ENCODE measurements at regions not wholly inside any gene's neighbourhood (a gene's known extent, or its start where the extent isn't known, plus 50 kb on each side); places are given as distances from the start of the nearest gene placed in this dataset.
"Not testable (repeated sequence)": the region's sequence is repeated elsewhere in the genome, so short reads cannot be mapped to it uniquely, and the experiment has no call there.

DNA sequence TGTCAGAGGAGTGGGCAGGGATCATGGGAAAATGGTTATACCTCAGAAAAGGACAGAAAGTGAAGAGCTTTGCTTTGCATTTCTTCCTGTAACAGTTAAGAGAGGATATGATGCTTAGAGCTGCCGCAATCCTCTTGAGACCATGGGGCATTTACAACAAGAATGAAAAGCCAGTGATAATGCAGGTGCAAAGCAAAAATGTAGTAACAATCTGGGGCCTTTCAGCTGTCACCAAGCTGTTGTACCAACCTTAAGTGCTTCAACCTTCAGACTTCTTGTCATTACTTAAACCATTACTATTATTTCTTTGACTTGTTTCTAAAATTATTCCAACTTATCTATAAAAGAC is 1337.6 kb downstream of the RPIA start:
- not testable (repeated sequence) for H3K27me3 ChIP-seq (ENCODE audit: control insufficient read depth in 5 of 5, insufficient read depth in 4 of 5, low read length in 5 of 5); H3K4me1 ChIP-seq (ENCODE audit: control insufficient read depth in 5 of 5, insufficient read depth in 5 of 5, low read length in 5 of 5); H3K9ac ChIP-seq (ENCODE audit: low read length in 5 of 5); H3K4me3 ChIP-seq (ENCODE audit: low read depth in 1 of 5, low read length in 5 of 5); H3K27ac ChIP-seq (ENCODE audit: low read depth, low read length); H3K9me3 ChIP-seq (ENCODE audit: control insufficient read depth in 5 of 5, low read length in 5 of 5); H3K36me3 ChIP-seq (ENCODE audit: control insufficient read depth in 5 of 5, insufficient read depth in 5 of 5, low read length in 5 of 5)

DNA sequence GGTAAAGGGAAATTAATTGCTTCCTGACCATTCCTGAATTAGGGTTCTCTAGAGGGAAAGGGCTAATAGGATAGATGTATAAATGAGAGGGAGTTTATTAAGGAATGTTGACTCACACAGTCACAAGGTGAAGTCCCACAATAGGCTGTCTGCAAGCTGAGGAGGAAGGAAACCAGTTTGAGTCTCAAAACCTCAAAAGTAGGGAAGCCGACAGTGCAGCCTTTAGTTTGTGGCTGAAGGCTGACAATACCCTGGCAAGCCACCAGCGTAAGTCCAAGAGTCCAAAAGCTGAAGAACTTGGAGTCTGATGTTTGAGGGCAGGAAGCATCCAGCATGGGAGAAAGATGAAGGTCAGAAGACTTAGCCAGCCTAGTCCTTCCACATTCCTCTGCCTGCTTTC is 1340.8 kb downstream of the RPIA start:
- not testable (repeated sequence) for H3K27me3 ChIP-seq (ENCODE audit: control insufficient read depth in 5 of 5, insufficient read depth in 4 of 5, low read length in 5 of 5); H3K36me3 ChIP-seq (ENCODE audit: control insufficient read depth in 5 of 5, insufficient read depth in 5 of 5, low read length in 5 of 5); H3K4me3 ChIP-seq (ENCODE audit: low read depth in 1 of 5, low read length in 5 of 5)

DNA sequence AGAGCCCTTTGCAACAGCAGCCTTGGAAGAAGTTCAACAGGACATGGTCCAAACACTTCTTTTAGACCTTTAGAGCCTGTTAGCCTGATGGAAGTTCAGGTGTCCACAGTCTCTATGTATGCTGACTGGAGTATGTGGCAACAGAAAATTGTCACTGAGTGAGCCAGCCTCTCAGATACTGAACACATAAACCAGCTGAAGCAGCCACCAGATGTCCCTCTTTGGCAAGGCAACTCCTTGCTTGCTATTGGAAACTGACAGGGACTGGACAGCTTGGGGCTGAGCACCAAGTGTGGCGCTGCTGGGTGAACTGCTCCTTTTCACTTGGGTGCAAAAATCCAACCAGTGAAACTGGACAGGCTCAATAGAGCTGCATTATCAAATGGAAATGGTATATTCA is 1344.9 kb downstream of the RPIA start:
- H3K4me3 ChIP-seq (ENCODE audit: low read depth in 1 of 5, low read length in 5 of 5); H3K27me3 ChIP-seq (ENCODE audit: control insufficient read depth in 5 of 5, insufficient read depth in 4 of 5, low read length in 5 of 5); H3K9ac ChIP-seq (ENCODE audit: low read length in 5 of 5); H3K4me1 ChIP-seq (ENCODE audit: control insufficient read depth in 5 of 5, insufficient read depth in 5 of 5, low read length in 5 of 5); H3K36me3 ChIP-seq (ENCODE audit: control insufficient read depth in 5 of 5, insufficient read depth in 5 of 5, low read length in 5 of 5); H3K9me3 ChIP-seq (ENCODE audit: control insufficient read depth in 5 of 5, low read length in 5 of 5); H3K27ac ChIP-seq (ENCODE audit: low read depth, low read length): not testable (repeated sequence)

More for the DNA sequence above, 1340.8 kb downstream of the RPIA start:
- H3K9ac ChIP-seq (ENCODE audit: low read length in 5 of 5); H3K27ac ChIP-seq (ENCODE audit: low read depth, low read length); H3K9me3 ChIP-seq (ENCODE audit: control insufficient read depth in 5 of 5, low read length in 5 of 5); H3K4me1 ChIP-seq (ENCODE audit: control insufficient read depth in 5 of 5, insufficient read depth in 5 of 5, low read length in 5 of 5): not testable (repeated sequence)

DNA sequence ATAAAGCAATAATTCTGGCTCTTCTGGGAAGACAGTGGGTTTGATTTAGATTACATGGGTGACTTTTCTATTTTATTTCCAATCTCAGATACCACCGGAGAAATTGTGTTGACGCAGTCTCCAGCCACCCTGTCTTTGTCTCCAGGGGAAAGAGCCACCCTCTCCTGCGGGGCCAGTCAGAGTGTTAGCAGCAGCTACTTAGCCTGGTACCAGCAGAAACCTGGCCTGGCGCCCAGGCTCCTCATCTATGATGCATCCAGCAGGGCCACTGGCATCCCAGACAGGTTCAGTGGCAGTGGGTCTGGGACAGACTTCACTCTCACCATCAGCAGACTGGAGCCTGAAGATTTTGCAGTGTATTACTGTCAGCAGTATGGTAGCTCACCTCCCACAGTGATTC is 1347.6 kb downstream of the RPIA start:
- H3K9ac ChIP-seq (ENCODE audit: low read length in 5 of 5); H3K27me3 ChIP-seq (ENCODE audit: control insufficient read depth in 5 of 5, insufficient read depth in 4 of 5, low read length in 5 of 5); H3K4me3 ChIP-seq (ENCODE audit: low read depth in 1 of 5, low read length in 5 of 5); H3K4me1 ChIP-seq (ENCODE audit: control insufficient read depth in 5 of 5, insufficient read depth in 5 of 5, low read length in 5 of 5); H3K9me3 ChIP-seq (ENCODE audit: control insufficient read depth in 5 of 5, low read length in 5 of 5); H3K36me3 ChIP-seq (ENCODE audit: control insufficient read depth in 5 of 5, insufficient read depth in 5 of 5, low read length in 5 of 5); H3K27ac ChIP-seq (ENCODE audit: low read depth, low read length): not testable (repeated sequence)

DNA sequence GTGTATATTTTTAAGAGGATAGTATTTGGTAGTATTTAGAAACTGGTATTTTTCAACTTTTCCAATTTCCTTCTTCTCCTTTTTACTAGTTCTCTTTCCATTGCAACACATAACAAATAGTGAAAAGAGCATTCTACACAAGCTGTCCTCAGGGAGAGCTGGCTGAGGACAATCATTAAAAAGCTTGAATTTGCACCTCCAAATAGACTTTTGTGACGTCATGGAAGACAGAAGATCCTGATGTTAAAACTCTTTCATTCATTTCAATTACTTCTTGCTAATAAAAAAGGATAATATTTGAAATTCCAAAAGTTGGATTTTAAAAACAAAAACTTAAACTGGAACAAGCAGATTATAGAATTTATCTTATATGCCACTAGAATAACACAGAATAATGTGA is 1356.3 kb downstream of the RPIA start:
- not testable (repeated sequence) for H3K27ac ChIP-seq (ENCODE audit: low read depth, low read length); H3K4me3 ChIP-seq (ENCODE audit: low read depth in 1 of 5, low read length in 5 of 5); H3K9me3 ChIP-seq (ENCODE audit: control insufficient read depth in 5 of 5, low read length in 5 of 5); H3K4me1 ChIP-seq (ENCODE audit: control insufficient read depth in 5 of 5, insufficient read depth in 5 of 5, low read length in 5 of 5); H3K27me3 ChIP-seq (ENCODE audit: control insufficient read depth in 5 of 5, insufficient read depth in 4 of 5, low read length in 5 of 5); H3K9ac ChIP-seq (ENCODE audit: low read length in 5 of 5); H3K36me3 ChIP-seq (ENCODE audit: control insufficient read depth in 5 of 5, insufficient read depth in 5 of 5, low read length in 5 of 5)

DNA sequence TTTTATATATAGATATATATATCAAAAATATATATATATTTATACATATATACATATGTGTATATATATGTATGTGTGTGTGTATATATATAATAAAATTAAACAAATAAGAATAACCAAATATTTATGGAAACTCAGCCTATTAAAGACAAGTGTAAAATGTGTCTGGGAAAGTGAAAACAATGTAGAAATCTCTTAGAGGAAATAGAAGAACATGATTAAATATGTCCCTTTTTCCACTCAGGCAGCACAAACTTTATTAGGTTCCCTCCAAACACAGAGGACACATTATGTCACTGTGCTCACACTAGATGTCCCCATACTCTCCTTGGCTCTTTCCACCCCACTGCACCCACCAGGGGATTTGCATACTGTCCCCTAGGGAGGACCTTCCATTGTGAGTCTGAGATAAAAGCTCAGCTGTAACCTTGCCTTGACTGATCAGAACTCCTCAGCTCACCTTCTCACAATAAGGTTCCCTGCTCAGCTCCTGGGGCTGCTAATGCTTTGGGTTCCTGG is 1360.7 kb downstream of the RPIA start:
- H3K9me3 ChIP-seq (ENCODE audit: control insufficient read depth in 5 of 5, low read length in 5 of 5); H3K36me3 ChIP-seq (ENCODE audit: control insufficient read depth in 5 of 5, insufficient read depth in 5 of 5, low read length in 5 of 5); H3K27me3 ChIP-seq (ENCODE audit: control insufficient read depth in 5 of 5, insufficient read depth in 4 of 5, low read length in 5 of 5); H3K9ac ChIP-seq (ENCODE audit: low read length in 5 of 5); H3K27ac ChIP-seq (ENCODE audit: low read depth, low read length); H3K4me3 ChIP-seq (ENCODE audit: low read depth in 1 of 5, low read length in 5 of 5); H3K4me1 ChIP-seq (ENCODE audit: control insufficient read depth in 5 of 5, insufficient read depth in 5 of 5, low read length in 5 of 5): not testable (repeated sequence)

DNA sequence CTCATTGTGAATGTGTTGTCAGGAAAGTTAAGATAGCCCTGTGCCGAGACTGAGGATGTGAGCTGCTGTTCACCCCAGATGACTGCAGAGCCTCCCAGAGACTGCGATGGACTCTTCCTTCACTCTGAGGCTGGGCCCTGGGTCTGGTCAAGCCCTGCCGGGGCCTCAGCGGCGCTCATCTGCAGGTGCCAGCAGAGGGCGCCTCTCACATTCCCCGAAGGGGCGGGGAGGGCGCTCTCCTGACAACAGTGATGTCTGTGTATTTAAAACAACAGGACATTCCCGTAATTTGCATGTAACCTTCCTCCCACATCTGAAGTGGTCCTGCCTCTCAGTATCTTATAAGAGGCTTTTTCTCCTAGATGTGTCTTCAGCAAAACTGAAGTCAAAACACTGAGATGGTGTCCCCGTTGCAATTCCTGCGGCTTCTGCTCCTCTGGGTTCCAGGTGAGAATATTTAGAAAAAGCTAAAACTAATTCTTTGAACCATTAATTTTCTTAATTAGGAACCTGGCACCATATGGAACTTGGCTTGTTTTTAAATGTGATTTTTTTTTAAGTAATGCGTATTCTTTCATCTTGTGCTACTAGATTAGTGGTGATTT is 1377.9 kb downstream of the RPIA start:
- Histone ChIP-seq H3K36me3 (ENCODE audit: control insufficient read depth in 5 of 5, insufficient read depth in 5 of 5, low read length in 5 of 5) (no peaks in the 10 kb centered on the region), H3K9ac (ENCODE audit: low read length in 5 of 5) (no peak overlapping the region), H3K27me3 (ENCODE audit: control insufficient read depth in 5 of 5, insufficient read depth in 4 of 5, low read length in 5 of 5) (no peaks in the 10 kb centered on the region), H3K4me1 (ENCODE audit: control insufficient read depth in 5 of 5, insufficient read depth in 5 of 5, low read length in 5 of 5) (peaks cover 0 to 18% (median 0%) of the 10 kb centered on the region in 5 donors), H3K4me3 (ENCODE audit: low read depth in 1 of 5, low read length in 5 of 5) (no peak overlapping the region), H3K9me3 (ENCODE audit: control insufficient read depth in 5 of 5, low read length in 5 of 5) (no peaks in the 10 kb centered on the region), H3K27ac (ENCODE audit: low read depth, low read length) (no peak overlapping the region)

DNA sequence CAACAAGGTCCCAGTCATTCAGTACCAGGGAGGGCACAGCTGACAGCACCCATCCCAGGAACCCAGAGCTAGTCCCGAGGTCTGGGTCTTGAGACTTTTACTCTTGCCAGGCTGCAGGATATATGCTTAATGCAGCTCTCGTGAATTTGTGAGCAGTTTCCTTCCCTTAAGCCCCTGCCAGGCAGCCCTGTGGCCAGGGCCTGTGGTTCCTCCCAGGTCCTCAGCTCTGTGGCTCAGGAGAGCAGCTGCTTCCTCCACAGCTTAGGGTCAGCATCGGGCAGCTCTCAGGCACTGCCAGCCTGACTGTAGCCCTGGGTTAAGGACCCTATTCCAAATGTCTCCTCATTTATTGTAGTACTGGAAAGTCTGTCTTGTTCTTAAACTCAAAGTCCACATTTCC is 1384.8 kb downstream of the RPIA start:
- Histone ChIP-seq H3K9ac (ENCODE audit: low read length in 5 of 5) (no peak overlapping the region), H3K4me3 (ENCODE audit: low read depth in 1 of 5, low read length in 5 of 5) (no peak overlapping the region), H3K36me3 (ENCODE audit: control insufficient read depth in 5 of 5, insufficient read depth in 5 of 5, low read length in 5 of 5) (no peaks in the 10 kb centered on the region), H3K4me1 (ENCODE audit: control insufficient read depth in 5 of 5, insufficient read depth in 5 of 5, low read length in 5 of 5) (no peaks in the 10 kb centered on the region), H3K27ac (ENCODE audit: low read depth, low read length) (no peak overlapping the region), H3K27me3 (ENCODE audit: control insufficient read depth in 5 of 5, insufficient read depth in 4 of 5, low read length in 5 of 5) (peaks cover 0 to 7% (median 0%) of the 10 kb centered on the region in 5 donors), H3K9me3 (ENCODE audit: control insufficient read depth in 5 of 5, low read length in 5 of 5) (no peaks in the 10 kb centered on the region)

DNA sequence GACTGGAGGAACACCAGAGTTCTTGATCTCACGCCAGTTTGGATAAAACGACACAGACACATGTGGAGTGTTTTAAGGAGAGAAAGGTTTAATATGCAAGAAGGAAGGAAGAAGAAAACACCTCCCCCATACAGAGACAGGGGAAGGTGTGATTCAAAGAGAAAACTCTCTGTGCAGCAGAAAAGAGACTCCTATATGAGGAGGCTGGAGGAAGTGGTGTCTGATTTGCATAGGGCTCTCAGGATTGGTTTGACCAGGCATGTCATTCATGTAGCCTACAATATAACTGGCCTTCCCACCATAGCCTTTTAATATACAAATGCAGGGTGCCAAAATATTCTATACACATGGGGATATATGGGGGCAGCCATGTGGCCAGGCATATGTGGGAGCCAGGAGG is 1386.5 kb downstream of the RPIA start:
- no peak overlapping the region for H3K9ac ChIP-seq (ENCODE audit: low read length in 5 of 5)
- peaks cover 0 to 7% (median 0%) of the 10 kb centered on the region in 5 donors for H3K27me3 ChIP-seq (ENCODE audit: control insufficient read depth in 5 of 5, insufficient read depth in 4 of 5, low read length in 5 of 5)
- H3K27ac ChIP-seq (ENCODE audit: low read depth, low read length), result no peak overlapping the region

DNA sequence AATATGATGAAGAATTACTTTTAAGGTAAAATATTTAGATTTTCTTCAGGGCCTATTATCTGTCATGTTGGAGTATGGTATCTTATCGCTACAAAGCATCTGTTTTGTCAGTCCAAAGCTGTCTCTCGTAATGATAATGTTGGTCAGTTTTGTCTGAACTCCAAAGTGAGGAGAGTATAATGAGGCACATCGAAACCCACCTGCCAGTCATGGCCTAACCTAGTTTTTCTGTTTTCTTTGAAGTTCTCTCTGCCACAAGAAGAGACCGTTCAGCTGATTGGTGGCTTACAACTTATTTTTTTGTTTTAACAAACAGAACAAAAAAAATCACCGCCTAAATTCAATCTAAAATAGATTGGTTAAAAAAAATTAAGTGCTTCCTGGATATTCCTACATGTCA is 1387.9 kb downstream of the RPIA start:
- peaks cover 0 to 7% (median 0%) of the 10 kb centered on the region in 5 donors for H3K27me3 ChIP-seq (ENCODE audit: control insufficient read depth in 5 of 5, insufficient read depth in 4 of 5, low read length in 5 of 5)
- no peak overlapping the region for H3K9ac ChIP-seq (ENCODE audit: low read length in 5 of 5)
- H3K27ac ChIP-seq (ENCODE audit: low read depth, low read length), result no peak overlapping the region
- no peaks in the 10 kb centered on the region for H3K9me3 ChIP-seq (ENCODE audit: control insufficient read depth in 5 of 5, low read length in 5 of 5)
- H3K36me3 ChIP-seq (ENCODE audit: control insufficient read depth in 5 of 5, insufficient read depth in 5 of 5, low read length in 5 of 5), result no peaks in the 10 kb centered on the region
- no peaks in the 10 kb centered on the region for H3K4me1 ChIP-seq (ENCODE audit: control insufficient read depth in 5 of 5, insufficient read depth in 5 of 5, low read length in 5 of 5)
- no peak overlapping the region for H3K4me3 ChIP-seq (ENCODE audit: low read depth in 1 of 5, low read length in 5 of 5)

More for the DNA sequence above, 1386.5 kb downstream of the RPIA start:
- Histone ChIP-seq H3K4me1 (ENCODE audit: control insufficient read depth in 5 of 5, insufficient read depth in 5 of 5, low read length in 5 of 5) (no peaks in the 10 kb centered on the region), H3K36me3 (ENCODE audit: control insufficient read depth in 5 of 5, insufficient read depth in 5 of 5, low read length in 5 of 5) (no peaks in the 10 kb centered on the region), H3K9me3 (ENCODE audit: control insufficient read depth in 5 of 5, low read length in 5 of 5) (no peaks in the 10 kb centered on the region), H3K4me3 (ENCODE audit: low read depth in 1 of 5, low read length in 5 of 5) (no peak overlapping the region)

DNA sequence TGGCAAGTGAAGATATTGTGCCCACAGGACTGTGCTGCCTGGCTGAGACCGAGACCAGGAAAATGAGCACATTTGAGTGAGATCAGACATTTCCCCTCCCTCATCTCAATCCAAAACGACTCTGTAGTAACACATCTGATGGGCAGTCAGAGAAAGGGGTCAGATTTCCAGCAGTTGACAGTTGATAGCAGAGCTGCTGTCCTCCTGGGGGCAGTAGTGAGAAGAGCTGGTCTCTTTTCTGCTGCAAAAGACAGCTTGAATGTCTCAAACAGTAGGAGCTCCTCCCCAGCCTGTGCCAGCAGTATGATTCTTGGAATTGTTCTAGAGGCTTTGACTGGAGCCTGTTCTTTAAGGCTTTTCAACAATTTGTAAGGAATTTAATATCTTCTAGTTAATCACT is 1396.3 kb downstream of the RPIA start:
- not testable (repeated sequence) for H3K27me3 ChIP-seq (ENCODE audit: control insufficient read depth in 5 of 5, insufficient read depth in 4 of 5, low read length in 5 of 5); H3K9me3 ChIP-seq (ENCODE audit: control insufficient read depth in 5 of 5, low read length in 5 of 5); H3K4me1 ChIP-seq (ENCODE audit: control insufficient read depth in 5 of 5, insufficient read depth in 5 of 5, low read length in 5 of 5); H3K27ac ChIP-seq (ENCODE audit: low read depth, low read length); H3K9ac ChIP-seq (ENCODE audit: low read length in 5 of 5); H3K36me3 ChIP-seq (ENCODE audit: control insufficient read depth in 5 of 5, insufficient read depth in 5 of 5, low read length in 5 of 5); H3K4me3 ChIP-seq (ENCODE audit: low read depth in 1 of 5, low read length in 5 of 5)
